ENCODE measurements at regions not wholly inside any gene's neighbourhood (a gene's known extent, or its start where the extent isn't known, plus 50 kb on each side); places are given as distances from the start of the nearest gene placed in this dataset.

GRCh38 chr3:87161851-87162250 is 65.3 kb upstream of the CHMP2B start:
- Mint-ChIP-seq H3K27ac (no peak overlapping the region), H3K9me3 (peaks cover 3% of the 10 kb centered on the region), H3K36me3 (no peaks in the 10 kb centered on the region), H3K27me3 (peaks cover 2% of the 10 kb centered on the region), H3K4me1 (ENCODE audit: unreplicated experiment) (peaks cover 8% of the 10 kb centered on the region), H3K4me3 (no peak overlapping the region)
- DNase-seq (ENCODE audit: extremely low spot score, unreplicated experiment): no peak
- no peak for TF ChIP-seq CTCF (conservative IDR thresholded peaks at IDR 0.05)

GRCh38 chr3:87161417-87161816 is 65.7 kb upstream of the CHMP2B start:
- Mint-ChIP-seq H3K4me1 (ENCODE audit: unreplicated experiment) (peaks cover 8% of the 10 kb centered on the region), H3K9me3 (peaks cover 5% of the 10 kb centered on the region), H3K27ac (no peak overlapping the region), H3K27me3 (no peaks in the 10 kb centered on the region), H3K4me3 (no peak overlapping the region), H3K36me3 (no peaks in the 10 kb centered on the region)
- no peak for TF ChIP-seq CTCF (conservative IDR thresholded peaks at IDR 0.05)
- DNase-seq (ENCODE audit: extremely low spot score, unreplicated experiment): no peak

GRCh38 chr3:87161013-87161412 is 66.1 kb upstream of the CHMP2B start:
- DNase-seq (ENCODE audit: extremely low spot score, unreplicated experiment): no peak
- no peak overlapping the region for H3K4me3 Mint-ChIP-seq
- no peak for TF ChIP-seq CTCF (conservative IDR thresholded peaks at IDR 0.05)
- H3K27me3 Mint-ChIP-seq: no peaks in the 10 kb centered on the region
- no peak overlapping the region for H3K27ac Mint-ChIP-seq
- H3K4me1 Mint-ChIP-seq (ENCODE audit: unreplicated experiment): peaks cover 8% of the 10 kb centered on the region
- peaks cover 5% of the 10 kb centered on the region for H3K9me3 Mint-ChIP-seq
- H3K36me3 Mint-ChIP-seq: no peaks in the 10 kb centered on the region

GRCh38 chr3:87158823-87159222 is 68.3 kb upstream of the CHMP2B start:
- no peaks in the 10 kb centered on the region for H3K36me3 Mint-ChIP-seq
- no peak for DNase-seq (ENCODE audit: extremely low spot score, unreplicated experiment)
- peaks cover 8% of the 10 kb centered on the region for H3K4me1 Mint-ChIP-seq (ENCODE audit: unreplicated experiment)
- H3K4me3 Mint-ChIP-seq: no peak overlapping the region
- no peak for TF ChIP-seq CTCF (conservative IDR thresholded peaks at IDR 0.05)
- no peaks in the 10 kb centered on the region for H3K27me3 Mint-ChIP-seq
- no peak overlapping the region for H3K27ac Mint-ChIP-seq
- peaks cover 5% of the 10 kb centered on the region for H3K9me3 Mint-ChIP-seq

- no peak overlapping the region for H3K27ac Mint-ChIP-seq
- peaks cover 5% of the 10 kb centered on the region for H3K4me1 Mint-ChIP-seq (ENCODE audit: unreplicated experiment)
- H3K9me3 Mint-ChIP-seq: peaks cover 11% of the 10 kb centered on the region
- DNase-seq (ENCODE audit: extremely low spot score, unreplicated experiment): no peak
- H3K27me3 Mint-ChIP-seq: peaks cover 6% of the 10 kb centered on the region
- no peak for TF ChIP-seq CTCF (conservative IDR thresholded peaks at IDR 0.05)
- no peak overlapping the region for H3K4me3 Mint-ChIP-seq
- H3K36me3 Mint-ChIP-seq: peaks cover 7% of the 10 kb centered on the region
Measured at GRCh38 chr3:87148020-87148419, 79.1 kb upstream of the CHMP2B start.

- no peak overlapping the region for H3K4me3 Mint-ChIP-seq
- TF ChIP-seq CTCF (conservative IDR thresholded peaks at IDR 0.05): no peak
- no peak for DNase-seq (ENCODE audit: extremely low spot score, unreplicated experiment)
- peaks cover 7% of the 10 kb centered on the region for H3K36me3 Mint-ChIP-seq
- peaks cover 6% of the 10 kb centered on the region for H3K27me3 Mint-ChIP-seq
- peaks cover 11% of the 10 kb centered on the region for H3K9me3 Mint-ChIP-seq
- no peak overlapping the region for H3K27ac Mint-ChIP-seq
- peaks cover 5% of the 10 kb centered on the region for H3K4me1 Mint-ChIP-seq (ENCODE audit: unreplicated experiment)
Measured at GRCh38 chr3:87147562-87147961, 79.5 kb upstream of the CHMP2B start.
